Trophoblast cell (in vitro differentiated cells and primary cell): ENCODE measurements at regions not wholly inside any gene's neighbourhood (a gene's known extent, or its start where the extent isn't known, plus 50 kb on each side); places are given as distances from the start of the nearest gene placed in this dataset.

ENCODE experiments used
- DNase-seq, 2 donors: peaks; one replicate each; pipeline ENCODE4 v3.0.0-alpha.2; 2016
- H2AFZ ChIP-seq: 2 replicates; pipeline ENCODE4 v1.6.1; 2013; ENCODE audit warnings: low read length, moderate library complexity, mild to moderate bottlenecking; ENCODE audit not compliant: insufficient read depth, poor library complexity
- H2AK5ac ChIP-seq: 2 replicates; pipeline ENCODE4 v1.6.1; 2013; ENCODE audit warnings: mild to moderate bottlenecking, low read length
- H2BK120ac ChIP-seq: 2 replicates; pipeline ENCODE4 v1.6.1; 2013; ENCODE audit warnings: low read length, mild to moderate bottlenecking, moderate library complexity; ENCODE audit not compliant: insufficient read depth, poor library complexity
- H2BK12ac ChIP-seq: 2 replicates; pipeline ENCODE4 v1.6.1; 2013; ENCODE audit warnings: mild to moderate bottlenecking, low read length, moderate library complexity
- H2BK5ac ChIP-seq: 2 replicates; pipeline ENCODE4 v1.6.1; 2013; ENCODE audit warnings: low read length, low read depth, moderate library complexity, mild to moderate bottlenecking; ENCODE audit not compliant: poor library complexity
- H3K14ac ChIP-seq: 2 replicates; pipeline ENCODE4 v1.6.1; 2013; ENCODE audit warnings: mild to moderate bottlenecking, low read length
- H3K18ac ChIP-seq: 2 replicates; pipeline ENCODE4 v1.6.1; 2013; ENCODE audit warnings: mild to moderate bottlenecking, low read length
- H3K23ac ChIP-seq: 2 replicates; pipeline ENCODE4 v1.6.1; 2013; ENCODE audit warnings: low read length
- H3K27ac ChIP-seq: 2 replicates; pipeline ENCODE4 v1.5.1; 2013; ENCODE audit warnings: low read depth, mild to moderate bottlenecking, inconsistent platforms, low read length, moderate library complexity
- H3K27me3 ChIP-seq: 2 replicates; pipeline ENCODE4 v1.6.1; 2013; ENCODE audit warnings: inconsistent platforms, mild to moderate bottlenecking, low read length, moderate library complexity; ENCODE audit not compliant: insufficient read depth
- H3K36me3 ChIP-seq, 2 experiments: 1 replicate in 1 of 2; 2 replicates in 1 of 2; pipeline ENCODE4 v1.6.1; 2013; ENCODE audit warnings: low read length in 2 of 2, mild to moderate bottlenecking in 2 of 2, moderate library complexity in 1 of 2; ENCODE audit not compliant: insufficient read depth in 2 of 2, control insufficient read depth in 1 of 2
- H3K4ac ChIP-seq: 2 replicates; pipeline ENCODE4 v1.6.1; 2013; ENCODE audit warnings: low read depth, mild to moderate bottlenecking, low read length, moderate library complexity
- H3K4me1 ChIP-seq, 2 experiments: 1 replicate in 1 of 2; 2 replicates in 1 of 2; pipeline ENCODE4 v1.6.1; 2013; ENCODE audit warnings: low read length in 2 of 2, mild to moderate bottlenecking in 2 of 2, moderate library complexity in 1 of 2; ENCODE audit not compliant: insufficient read depth in 2 of 2, control insufficient read depth in 1 of 2
- H3K4me2 ChIP-seq: 2 replicates; pipeline ENCODE4 v1.6.1; 2013; ENCODE audit warnings: inconsistent platforms, mild to moderate bottlenecking, low read length, moderate library complexity
- H3K4me3 ChIP-seq: 2 replicates; pipeline ENCODE4 v1.5.1; 2013; ENCODE audit warnings: mild to moderate bottlenecking, low read depth, low read length, inconsistent platforms
- H3K79me1 ChIP-seq: one replicate; pipeline ENCODE4 v1.6.1; 2013; ENCODE audit warnings: low read length
- H3K79me2 ChIP-seq: 2 replicates; pipeline ENCODE4 v1.6.1; 2013; ENCODE audit warnings: low read length, mild to moderate bottlenecking; ENCODE audit not compliant: control insufficient read depth, insufficient read depth, poor library complexity
- H3K9ac ChIP-seq: 2 replicates; pipeline ENCODE4 v1.6.1; 2013; ENCODE audit warnings: mild to moderate bottlenecking, low read length
- H3K9me3 ChIP-seq: 2 replicates; pipeline ENCODE4 v1.6.1; 2013; ENCODE audit warnings: low read depth, mild to moderate bottlenecking, control low read depth, inconsistent platforms, low read length; ENCODE audit not compliant: insufficient read depth
- H4K12ac ChIP-seq: 2 replicates; pipeline ENCODE4 v1.6.1; 2013; ENCODE audit warnings: low read depth, mild to moderate bottlenecking, low read length, moderate library complexity
- H4K8ac ChIP-seq: 2 replicates; pipeline ENCODE4 v1.6.1; 2013; ENCODE audit warnings: low read depth, mild to moderate bottlenecking, low read length, moderate library complexity
- H4K91ac ChIP-seq: one replicate; pipeline ENCODE4 v1.6.1; 2013; ENCODE audit warnings: low read depth, mild to moderate bottlenecking, low read length, moderate library complexity
- WGBS: extraction: QIAGEN DNeasy Blood & Tissue Kit; methylation state at CpG from one replicate; pipeline ENCODE4 v1.1.7; 2013; ENCODE audit warnings: missing lambda C conversion rate; ENCODE audit not compliant: insufficient read length, insufficient coverage; ENCODE audit errors: extremely low coverage; 5-methylcytosine and 5-hydroxymethylcytosine counted together

GRCh38 chr13:31514932-31515331 is 224.4 kb upstream of the RXFP2 start:
- DNase-seq, result no peak
- Histone ChIP-seq H4K91ac (no peak overlapping the region), H4K8ac (no peak overlapping the region), H3K79me1 (no peaks in the 10 kb centered on the region), H2AK5ac (no peak overlapping the region), H3K9me3 (no peaks in the 10 kb centered on the region), H4K12ac (no peak overlapping the region), H2AFZ (no peak overlapping the region), H3K4ac (no peak overlapping the region), H3K27ac (no peak overlapping the region), H2BK120ac (no peak overlapping the region), H3K4me1 (no peaks in the 10 kb centered on the region), H3K23ac (no peak overlapping the region), H2BK12ac (no peak overlapping the region), H3K27me3 (no peaks in the 10 kb centered on the region), H3K9ac (no peak overlapping the region), H2BK5ac (no peak overlapping the region), H3K18ac (no peak overlapping the region), H3K14ac (no peak overlapping the region), H3K4me2 (no peak overlapping the region), H3K79me2 (no peaks in the 10 kb centered on the region), H3K4me3 (no peak overlapping the region), H3K36me3 (no peaks in the 10 kb centered on the region)
- no CpG with 5 or more reads among the region's 1 CpG for WGBS

- no peak overlapping the region for H3K4me3 ChIP-seq
- H3K36me3 ChIP-seq, result no peaks in the 10 kb centered on the region
- H3K27me3 ChIP-seq, result no peaks in the 10 kb centered on the region
- no peaks in the 10 kb centered on the region for H3K9me3 ChIP-seq
- H3K79me2 ChIP-seq, result no peaks in the 10 kb centered on the region
- no peak overlapping the region for H3K9ac ChIP-seq
- H2BK120ac ChIP-seq, result no peak overlapping the region
- H3K4ac ChIP-seq, result no peak overlapping the region
- H3K79me1 ChIP-seq, result no peaks in the 10 kb centered on the region
- H3K18ac ChIP-seq, result no peak overlapping the region
- no peak overlapping the region for H3K23ac ChIP-seq
- no peak for DNase-seq
- H2AK5ac ChIP-seq, result no peak overlapping the region
- no peak overlapping the region for H2BK5ac ChIP-seq
- H3K4me1 ChIP-seq, result no peaks in the 10 kb centered on the region
- no CpG with 5 or more reads among the region's 1 CpG for WGBS
- no peak overlapping the region for H3K4me2 ChIP-seq
- H3K14ac ChIP-seq, result no peak overlapping the region
- H3K27ac ChIP-seq, result no peak overlapping the region
- no peak overlapping the region for H2AFZ ChIP-seq
- H4K91ac ChIP-seq, result no peak overlapping the region
- H2BK12ac ChIP-seq, result no peak overlapping the region
- no peak overlapping the region for H4K8ac ChIP-seq
- no peak overlapping the region for H4K12ac ChIP-seq
Observed at GRCh38 chr13:31515427-31515826, 223.9 kb upstream of the RXFP2 start.

DNA sequence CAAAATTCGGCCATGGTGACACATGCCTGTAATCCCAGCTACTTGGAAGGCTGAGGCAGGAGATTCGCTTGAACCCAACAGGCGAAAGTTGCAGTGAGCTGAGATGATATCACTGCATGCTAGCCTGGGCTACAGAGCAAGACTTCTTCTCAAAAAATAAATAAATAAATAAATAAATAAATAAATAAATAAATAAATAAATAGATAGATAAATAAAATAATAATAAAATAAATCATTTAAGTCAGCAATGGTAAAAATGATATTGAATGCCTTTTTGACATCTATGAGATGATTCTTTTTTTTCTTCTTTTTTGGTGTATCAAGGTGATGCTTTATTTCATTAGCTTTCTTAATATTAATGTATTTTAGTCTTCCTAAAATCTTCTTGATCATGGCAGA is 221.7 kb upstream of the RXFP2 start:
- no peak overlapping the region for H3K27ac ChIP-seq
- no peaks in the 10 kb centered on the region for H3K79me2 ChIP-seq
- no peak overlapping the region for H4K91ac ChIP-seq
- H2AFZ ChIP-seq, result no peak overlapping the region
- H3K27me3 ChIP-seq, result no peaks in the 10 kb centered on the region
- no peaks in the 10 kb centered on the region for H3K36me3 ChIP-seq
- H3K18ac ChIP-seq, result no peak overlapping the region
- H2BK5ac ChIP-seq, result no peak overlapping the region
- H2AK5ac ChIP-seq, result no peak overlapping the region
- H3K4ac ChIP-seq, result no peak overlapping the region
- H3K4me3 ChIP-seq, result no peak overlapping the region
- H3K79me1 ChIP-seq, result no peaks in the 10 kb centered on the region
- no peak overlapping the region for H4K12ac ChIP-seq
- DNase-seq, result no peak
- H2BK120ac ChIP-seq, result no peak overlapping the region
- no peak overlapping the region for H3K4me2 ChIP-seq
- no peak overlapping the region for H4K8ac ChIP-seq
- no peak overlapping the region for H3K14ac ChIP-seq
- no peak overlapping the region for H3K9ac ChIP-seq
- H3K23ac ChIP-seq, result no peak overlapping the region
- WGBS, result no CpG with 5 or more reads among the region's 3 CpGs
- H3K4me1 ChIP-seq, result no peaks in the 10 kb centered on the region
- H2BK12ac ChIP-seq, result no peak overlapping the region
- no peaks in the 10 kb centered on the region for H3K9me3 ChIP-seq

DNA sequence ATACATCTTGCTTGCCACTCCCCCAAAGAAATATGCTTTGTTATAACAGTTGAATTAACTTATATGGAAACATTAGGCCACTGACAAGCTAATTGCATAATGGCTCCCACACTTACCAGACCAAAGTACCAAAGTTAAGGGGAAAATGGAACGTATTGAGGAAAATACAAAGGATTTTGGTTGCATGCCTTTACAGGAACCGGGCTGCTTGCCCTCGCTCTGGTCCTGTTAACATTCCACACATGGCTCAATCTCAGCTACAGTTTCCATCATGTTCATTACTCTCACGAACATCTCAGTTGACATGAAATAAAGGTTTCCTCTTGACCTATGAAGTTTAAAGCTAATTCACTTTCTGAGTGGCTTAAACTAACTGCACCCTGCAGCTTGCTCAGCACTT is 220.7 kb upstream of the RXFP2 start:
- Histone ChIP-seq H4K12ac (no peak overlapping the region), H2BK5ac (no peak overlapping the region), H3K4me2 (no peak overlapping the region), H3K27ac (no peak overlapping the region), H4K91ac (no peak overlapping the region), H3K4me1 (no peaks in the 10 kb centered on the region), H3K9ac (no peak overlapping the region), H3K36me3 (no peaks in the 10 kb centered on the region), H4K8ac (no peak overlapping the region), H2AFZ (no peak overlapping the region), H3K79me1 (no peaks in the 10 kb centered on the region), H3K4ac (no peak overlapping the region), H2AK5ac (no peak overlapping the region), H3K23ac (no peak overlapping the region), H3K27me3 (no peaks in the 10 kb centered on the region), H3K14ac (no peak overlapping the region), H3K18ac (no peak overlapping the region), H3K4me3 (no peak overlapping the region), H3K79me2 (no peaks in the 10 kb centered on the region), H2BK12ac (no peak overlapping the region), H3K9me3 (no peaks in the 10 kb centered on the region), H2BK120ac (no peak overlapping the region)
- WGBS, result no CpG with 5 or more reads among the region's 4 CpGs
- no peak for DNase-seq

- Histone ChIP-seq H2BK12ac (no peak overlapping the region), H2BK5ac (no peak overlapping the region)
Observed at GRCh38 chr13:31521435-31521834, 217.9 kb upstream of the RXFP2 start.

More at GRCh38 chr13:31521435-31521834, 217.9 kb upstream of the RXFP2 start:
- H2BK120ac ChIP-seq, result no peak overlapping the region
- H3K4me3 ChIP-seq, result no peak overlapping the region
- H3K14ac ChIP-seq, result no peak overlapping the region
- H2AK5ac ChIP-seq, result no peak overlapping the region
- H4K91ac ChIP-seq, result no peak overlapping the region
- H3K9me3 ChIP-seq, result no peaks in the 10 kb centered on the region
- H3K36me3 ChIP-seq, result no peaks in the 10 kb centered on the region
- H3K18ac ChIP-seq, result no peak overlapping the region
- no peak overlapping the region for H4K8ac ChIP-seq
- no peaks in the 10 kb centered on the region for H3K27me3 ChIP-seq
- H4K12ac ChIP-seq, result no peak overlapping the region
- no peak overlapping the region for H3K4ac ChIP-seq
- H3K9ac ChIP-seq, result no peak overlapping the region
- no peak for DNase-seq
- no peak overlapping the region for H3K23ac ChIP-seq
- H3K4me2 ChIP-seq, result no peak overlapping the region
- H2AFZ ChIP-seq, result no peak overlapping the region
- H3K79me2 ChIP-seq, result no peaks in the 10 kb centered on the region
- no peaks in the 10 kb centered on the region for H3K79me1 ChIP-seq
- H3K4me1 ChIP-seq, result no peaks in the 10 kb centered on the region
- H3K27ac ChIP-seq, result no peak overlapping the region
